Suppressor macrophage treated with lipopolysaccharide for 1 hour (primary cell): ENCODE measurements at regions not wholly inside any gene's neighbourhood (a gene's known extent, or its start where the extent isn't known, plus 50 kb on each side); places are given as distances from the start of the nearest gene placed in this dataset.
"Not testable (repeated sequence)": the region's sequence is repeated elsewhere in the genome, so short reads cannot be mapped to it uniquely, and the experiment has no call there.

ENCODE experiments used
- DNase-seq, 3 donors: peaks; one replicate each; pipeline ENCODE4 v3.0.0-alpha.2; 2020 to 2022

DNA sequence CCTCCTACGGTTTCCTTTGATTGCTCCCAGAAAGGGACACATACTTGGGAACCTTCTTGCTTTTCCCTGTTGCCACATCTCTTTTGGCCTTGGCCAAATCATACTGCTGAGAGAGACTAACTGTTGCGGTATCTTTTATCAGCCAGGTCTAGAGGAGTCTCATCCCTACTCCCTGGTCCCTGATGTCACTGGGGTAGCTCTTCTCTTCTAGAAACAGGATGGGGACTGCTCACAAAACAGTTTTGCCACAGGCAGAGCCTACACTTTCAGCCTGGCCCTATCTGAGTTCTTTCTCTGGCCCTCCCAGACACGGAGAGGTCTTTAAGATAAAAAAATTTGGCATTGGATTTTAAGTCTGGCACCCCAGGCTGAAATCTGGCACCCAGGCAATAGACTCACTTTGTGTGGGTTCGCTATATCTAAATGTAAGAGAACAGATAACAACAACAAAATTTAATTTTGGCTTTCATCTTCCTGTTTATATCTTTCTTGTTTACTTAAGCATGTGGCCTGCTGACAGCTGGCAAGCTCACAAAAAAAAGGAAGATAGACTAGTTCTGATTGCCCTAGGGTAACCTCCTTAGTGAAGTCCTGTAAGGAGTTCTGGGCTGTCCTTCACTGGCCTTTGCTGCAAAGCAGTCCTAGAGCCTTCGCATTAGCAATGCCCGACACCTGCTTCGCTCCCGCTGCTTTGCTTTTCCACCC lies 228.3 kb upstream of the NPVF start:
- DNase-seq = peak in 1 of 3 donors; percentile 23

DNA sequence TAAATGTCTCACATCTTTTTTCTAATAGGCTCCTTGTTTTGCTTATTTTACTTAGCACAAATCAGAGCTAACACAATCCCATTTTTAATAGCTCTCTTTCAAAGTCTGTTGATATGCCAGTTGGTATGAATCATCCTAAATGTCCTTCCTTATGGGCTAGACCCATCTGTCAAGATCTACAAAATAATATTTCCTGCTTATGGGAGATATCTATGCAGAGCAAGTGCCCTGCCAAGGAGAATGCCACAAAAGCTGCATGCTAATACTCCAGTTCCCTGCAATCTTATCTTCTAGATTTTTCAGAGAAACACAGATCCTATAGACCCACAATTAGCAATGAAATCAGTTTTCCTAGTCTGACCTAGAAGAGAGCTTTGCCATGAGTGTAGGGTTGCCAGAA lies 230.8 kb upstream of the NPVF start:
- no peak for DNase-seq

DNA sequence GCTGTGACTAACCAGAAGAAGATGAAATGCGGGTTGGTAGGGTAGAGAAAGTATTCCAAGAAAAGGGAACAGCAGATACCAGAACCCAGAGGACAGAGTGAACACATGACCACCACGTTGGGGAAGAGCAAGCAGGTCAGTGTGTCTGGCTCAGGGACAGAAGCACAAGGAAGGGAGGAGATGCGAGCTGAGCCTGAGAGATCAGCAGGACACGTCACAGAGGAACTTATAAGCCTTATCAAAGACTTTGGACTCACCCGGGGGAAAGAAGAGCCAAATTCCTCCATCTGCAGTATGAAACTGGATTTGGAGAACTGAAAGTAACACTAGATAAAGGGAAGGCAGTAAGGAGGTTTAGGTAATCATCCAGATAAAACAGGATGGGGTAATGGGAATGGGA lies 232.1 kb upstream of the NPVF start:
- peak in 2 of 3 donors; percentile 24 to 31 for DNase-seq

DNA sequence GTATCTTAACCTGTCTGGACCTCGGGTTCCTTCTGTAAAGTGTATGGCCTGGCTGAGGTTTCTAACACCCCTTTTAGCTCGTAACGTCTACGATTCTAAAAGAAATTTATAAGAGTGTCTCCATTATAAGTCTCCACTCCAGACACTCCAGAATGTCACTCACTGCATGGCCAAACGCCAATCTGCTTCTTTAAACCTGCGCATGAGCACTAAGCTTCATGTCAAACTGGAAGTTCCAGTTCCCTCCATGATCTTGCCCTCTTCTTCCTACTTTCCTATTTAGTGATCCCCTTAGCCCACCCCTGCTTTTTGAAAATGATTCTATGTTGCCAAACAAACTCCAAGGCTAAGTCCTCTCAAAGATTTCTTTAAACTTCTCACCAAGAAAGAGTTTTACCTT lies 241.4 kb upstream of the NPVF start:
- DNase-seq = no peak

DNA sequence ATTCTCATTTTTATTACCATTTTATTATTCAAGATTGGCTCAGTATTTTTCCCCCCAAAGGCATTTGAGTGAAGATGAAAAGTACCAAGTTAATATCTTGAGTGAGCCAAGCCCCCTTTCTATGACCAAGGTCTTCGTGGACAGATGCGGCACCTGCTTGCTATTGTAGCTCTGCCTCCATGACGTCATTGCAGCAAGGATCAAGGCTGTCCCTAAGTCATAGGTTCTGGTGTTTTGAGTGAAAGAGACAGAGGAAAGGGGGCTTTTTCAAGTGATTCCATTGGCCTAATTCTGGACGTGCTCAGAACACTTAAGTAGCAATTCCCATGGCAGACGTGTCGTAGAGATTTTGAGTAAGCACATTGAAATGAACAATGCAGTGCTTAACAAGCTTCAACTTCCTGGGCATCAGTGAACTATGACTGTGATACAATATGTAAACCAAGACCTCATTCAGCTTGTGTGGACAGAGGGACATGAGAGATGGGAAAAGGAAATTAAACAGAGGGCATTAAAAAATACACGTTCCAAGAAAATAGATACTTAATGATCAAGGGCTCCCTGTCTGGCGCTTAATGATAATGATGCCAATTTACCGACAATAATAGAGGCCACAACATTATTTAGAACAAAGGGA lies 248.7 kb upstream of the NPVF start:
- no peak for DNase-seq

DNA sequence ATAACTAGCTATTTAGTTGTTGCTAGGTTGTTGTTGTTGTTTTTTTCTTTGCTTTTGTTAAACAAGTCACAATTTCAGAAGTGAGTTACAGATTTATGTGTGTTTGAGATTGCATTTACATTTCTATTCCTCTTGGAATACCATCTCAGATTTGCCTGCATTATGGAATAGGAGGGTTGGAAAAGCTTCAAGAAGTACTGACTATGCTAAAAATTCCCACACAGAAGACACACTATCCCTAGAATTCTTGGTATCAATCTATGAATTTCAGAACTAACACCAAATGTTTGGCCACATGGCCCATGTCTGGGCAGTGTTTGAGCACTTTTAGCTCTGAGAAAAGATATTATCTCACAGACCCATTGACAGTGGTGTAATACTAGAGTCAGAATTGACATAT lies 249.9 kb upstream of the NPVF start:
- DNase-seq = not testable (repeated sequence)

DNA sequence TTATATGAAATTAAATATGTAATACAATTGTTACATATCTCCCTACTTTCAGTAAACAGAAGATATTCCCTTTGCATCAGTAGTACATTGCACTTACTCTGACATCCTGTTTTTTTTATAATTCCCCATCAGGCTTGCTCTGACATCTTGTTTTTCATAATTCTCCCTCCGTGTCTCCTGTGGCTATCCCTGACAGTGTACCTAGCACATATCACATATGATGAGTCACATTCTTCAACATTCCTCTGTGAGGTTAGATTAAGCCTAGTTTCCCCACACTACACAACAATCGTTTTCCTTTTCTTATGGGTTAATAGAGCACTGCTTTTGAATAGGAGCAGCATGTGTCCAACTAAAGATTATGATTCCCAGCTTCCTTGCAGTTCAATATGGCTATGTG lies 250.6 kb upstream of the NPVF start:
- DNase-seq = no peak

DNA sequence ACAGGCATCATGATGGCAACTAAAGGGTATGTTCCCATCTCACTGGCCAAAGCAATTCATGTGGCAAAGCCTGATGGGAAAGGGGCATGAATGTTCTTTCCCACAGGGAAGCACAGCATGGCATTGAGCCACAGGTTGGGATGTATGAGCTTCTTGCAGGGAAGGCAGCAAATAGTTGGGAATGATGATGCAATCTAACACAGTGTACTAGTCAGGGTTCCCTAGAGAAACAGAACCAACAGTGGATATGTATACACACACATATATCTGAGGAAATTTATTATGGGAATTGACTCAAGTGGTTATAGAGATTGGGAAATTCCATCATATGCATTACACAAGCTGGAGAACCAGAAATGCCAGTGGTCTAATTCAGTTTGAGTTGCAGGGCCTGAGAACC lies 253.6 kb upstream of the NPVF start:
- no peak for DNase-seq

DNA sequence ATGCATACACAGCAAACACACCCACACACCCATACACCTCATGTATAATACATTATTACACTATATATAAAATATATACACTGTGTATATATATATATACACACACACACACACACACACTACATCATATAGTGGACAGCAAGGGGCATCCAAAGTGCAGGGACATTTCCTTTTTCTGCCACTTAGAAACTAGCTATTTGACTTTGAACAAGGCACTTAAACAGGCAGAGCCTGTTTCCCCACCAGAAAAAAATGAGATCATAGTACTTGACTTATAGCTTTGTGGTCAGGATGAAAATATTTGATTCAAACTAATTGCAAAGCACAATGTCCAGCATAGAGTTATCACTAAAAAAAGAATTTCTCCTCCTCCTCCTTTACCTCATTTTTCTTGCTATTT lies 254.3 kb upstream of the NPVF start:
- no peak for DNase-seq

DNA sequence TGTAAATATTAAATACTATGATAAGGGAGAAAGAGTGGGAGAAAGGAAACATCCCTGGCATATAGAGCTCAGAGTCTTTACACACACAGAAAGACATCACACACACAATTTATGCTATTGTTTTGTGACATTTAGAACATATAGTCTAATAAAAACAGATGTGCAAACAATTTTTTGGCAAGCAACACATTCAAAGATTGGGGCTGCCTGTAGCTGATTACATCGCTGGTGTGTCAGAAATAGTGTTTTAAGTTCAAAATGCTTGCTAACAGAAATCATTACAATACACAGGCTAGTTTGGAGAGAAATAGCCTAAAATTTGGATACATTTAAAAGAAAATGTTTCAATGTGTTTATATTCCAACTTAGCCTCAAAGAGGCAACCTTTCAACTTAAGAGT lies 256.7 kb upstream of the NPVF start:
- DNase-seq = no peak

DNA sequence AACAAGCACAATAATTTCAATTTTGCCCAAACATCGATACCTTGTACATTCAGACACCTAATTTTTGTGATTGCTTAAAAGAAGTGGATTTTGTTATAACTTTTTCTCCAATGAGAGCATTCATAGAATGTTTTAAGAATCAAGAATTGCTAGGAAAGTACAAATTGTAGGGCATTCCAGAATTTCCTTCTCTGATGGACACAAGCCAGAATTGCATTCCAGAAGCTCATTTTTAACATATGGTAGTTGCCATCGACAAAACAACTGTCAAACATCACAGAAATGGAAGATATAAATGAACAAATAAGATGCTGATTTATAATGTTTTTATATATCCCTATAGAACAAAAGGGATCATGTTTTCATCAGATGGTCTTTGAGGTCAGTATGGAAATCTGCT lies 258.4 kb upstream of the NPVF start:
- DNase-seq = no peak

DNA sequence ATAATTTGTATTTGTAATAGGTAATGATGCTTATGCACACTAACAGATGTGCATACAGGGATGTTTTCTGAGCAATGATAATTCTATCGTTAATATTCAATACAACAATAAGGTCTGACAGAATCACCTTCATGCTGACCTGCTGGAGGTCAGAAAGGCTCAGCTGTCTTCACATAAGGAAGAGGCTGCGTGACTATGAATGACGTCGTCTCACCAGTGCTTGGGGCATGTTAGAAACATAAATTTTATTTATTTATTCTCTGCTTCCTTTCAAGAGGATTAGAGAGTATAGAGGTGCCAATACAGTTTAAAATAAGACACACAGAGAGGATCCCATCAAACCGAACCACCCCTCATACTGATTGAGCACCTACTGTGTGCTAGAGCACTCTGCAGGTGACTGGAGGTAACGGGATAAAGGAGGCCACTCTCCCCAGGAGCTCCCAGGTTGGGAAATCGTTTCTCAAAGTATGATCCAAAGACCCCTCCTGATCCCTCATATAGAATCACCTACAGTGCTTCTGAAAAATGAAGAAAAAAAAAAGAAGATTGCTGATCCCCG lies 265.6 kb upstream of the NPVF start:
- no peak for DNase-seq

DNA sequence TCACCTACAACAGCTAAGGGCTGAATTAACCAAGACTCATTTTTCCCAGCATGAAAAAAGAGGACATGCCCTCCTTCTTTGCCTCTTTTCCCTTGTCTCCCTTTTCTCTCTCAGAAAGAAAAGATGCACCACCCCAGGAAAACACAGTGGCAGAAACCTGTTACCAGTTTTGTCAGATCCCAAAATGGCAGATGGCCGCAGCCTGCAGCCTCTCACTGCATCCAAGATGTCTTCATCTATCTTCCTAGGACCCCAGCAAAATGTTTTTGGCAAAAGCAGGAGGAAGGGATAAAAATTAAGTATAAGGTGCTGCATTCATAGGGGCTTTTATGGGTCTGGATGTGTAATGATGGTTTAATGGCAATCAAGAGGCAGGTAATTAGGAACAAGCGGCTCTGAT lies 266.6 kb upstream of the NPVF start:
- DNase-seq = no peak

DNA sequence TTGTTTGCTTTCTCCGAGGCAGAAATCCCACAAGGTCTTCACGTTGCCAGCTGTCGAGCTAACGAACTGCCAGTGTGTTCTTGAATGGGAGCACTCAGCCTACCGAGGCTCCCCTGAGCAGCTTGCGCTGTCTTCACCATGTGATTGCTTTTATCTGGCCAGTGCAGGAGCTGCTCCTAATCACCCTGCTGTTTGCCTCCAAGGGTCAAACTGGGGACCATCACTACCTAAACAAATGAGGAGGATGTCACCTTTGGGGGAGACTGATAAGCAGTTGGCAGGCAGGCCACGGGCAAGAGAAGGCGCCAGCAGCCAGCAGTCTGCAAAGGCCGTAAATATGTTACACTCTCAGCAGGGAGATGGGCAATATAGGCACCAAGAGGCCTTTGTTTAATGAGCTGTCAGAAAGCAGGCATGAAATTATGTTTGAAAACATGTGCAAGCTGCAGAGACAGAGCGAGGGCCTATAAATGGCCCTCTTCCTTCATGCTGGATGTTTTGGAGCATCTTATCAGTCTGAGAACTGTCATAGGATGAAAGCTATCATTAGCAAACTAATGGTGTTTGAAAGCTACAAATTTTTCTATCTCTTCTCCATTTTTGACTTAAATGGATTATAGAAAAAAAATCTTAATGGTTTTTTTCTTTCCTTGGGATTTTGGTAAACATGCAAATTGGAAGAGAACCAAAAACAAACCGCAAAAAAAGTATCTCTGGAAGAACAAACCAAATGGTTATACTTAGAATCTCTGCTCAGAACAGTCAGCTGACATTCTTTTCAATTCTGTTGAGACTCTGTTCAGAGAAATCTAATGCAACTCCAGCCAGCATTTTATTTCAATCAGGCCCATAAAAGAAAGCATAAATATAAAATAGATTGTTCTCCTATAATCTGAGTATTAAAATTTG lies 267.3 kb upstream of the NPVF start:
- no peak for DNase-seq

DNA sequence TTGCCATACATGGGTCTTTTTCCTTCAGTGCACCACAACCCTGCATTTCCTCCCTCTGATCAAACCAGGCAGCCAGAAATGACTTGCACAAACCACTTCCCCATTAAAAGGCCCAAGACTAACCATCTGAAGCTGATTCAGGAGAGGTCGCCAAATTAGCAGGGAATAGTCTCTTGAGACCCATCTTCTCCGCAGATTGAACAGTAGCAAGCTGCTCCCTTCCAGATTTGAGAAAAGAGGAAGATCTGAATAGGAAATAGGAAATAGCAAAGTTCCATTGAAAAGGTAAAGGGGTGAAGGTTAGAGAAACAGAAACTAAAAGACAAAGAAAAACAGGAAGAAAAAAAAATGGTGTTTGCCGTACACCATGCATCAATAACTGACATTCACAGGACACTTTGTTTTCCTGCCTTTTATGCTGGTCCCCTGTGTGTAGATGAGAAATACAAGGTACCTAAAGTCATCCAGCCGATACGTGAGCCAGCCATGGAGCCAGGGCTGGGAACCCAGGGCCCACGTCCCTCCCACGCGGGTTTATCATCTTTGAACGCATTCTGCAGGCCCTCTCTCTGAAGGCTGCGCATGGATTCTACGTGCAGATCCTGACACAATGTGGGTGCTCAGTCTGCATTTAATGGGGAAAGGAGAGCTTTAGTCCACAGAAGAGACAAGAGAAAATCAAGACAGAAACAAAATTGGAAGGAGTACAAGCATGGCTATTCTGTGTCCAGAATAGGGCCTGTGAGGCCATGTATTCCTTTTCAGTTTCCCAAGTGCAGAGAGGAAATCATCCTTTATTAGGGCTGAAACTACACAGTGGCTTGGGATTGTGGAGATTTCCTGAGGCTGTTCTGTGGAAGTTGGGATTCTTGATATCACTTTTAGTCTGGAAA lies 268.4 kb upstream of the NPVF start:
- DNase-seq = peak; percentile 37 to 57 (median 50)

DNA sequence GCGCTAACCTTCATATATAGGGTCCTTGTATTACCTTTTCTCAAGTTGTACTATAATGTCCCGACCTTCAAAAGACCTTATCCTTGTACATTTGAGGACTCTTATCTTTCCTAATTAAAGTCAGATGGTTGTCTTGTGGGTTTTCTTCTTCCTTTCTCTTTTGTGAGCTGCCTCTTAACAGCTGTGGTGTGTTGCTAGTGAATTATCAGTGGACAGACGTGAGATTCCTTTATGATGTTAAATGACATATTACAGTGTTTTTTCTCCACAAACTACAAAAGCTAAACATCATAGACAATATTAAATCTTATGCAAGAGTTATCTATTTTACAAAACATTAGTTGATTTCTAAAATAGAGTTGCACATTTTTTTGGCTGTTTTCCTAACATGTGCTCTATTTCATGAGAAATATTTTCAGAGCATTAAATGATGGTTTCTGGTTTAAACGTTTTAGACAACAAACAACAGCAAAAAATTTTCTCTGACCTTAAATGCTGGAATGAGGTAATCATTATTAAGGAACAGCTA lies 272.2 kb upstream of the NPVF start:
- no peak for DNase-seq

DNA sequence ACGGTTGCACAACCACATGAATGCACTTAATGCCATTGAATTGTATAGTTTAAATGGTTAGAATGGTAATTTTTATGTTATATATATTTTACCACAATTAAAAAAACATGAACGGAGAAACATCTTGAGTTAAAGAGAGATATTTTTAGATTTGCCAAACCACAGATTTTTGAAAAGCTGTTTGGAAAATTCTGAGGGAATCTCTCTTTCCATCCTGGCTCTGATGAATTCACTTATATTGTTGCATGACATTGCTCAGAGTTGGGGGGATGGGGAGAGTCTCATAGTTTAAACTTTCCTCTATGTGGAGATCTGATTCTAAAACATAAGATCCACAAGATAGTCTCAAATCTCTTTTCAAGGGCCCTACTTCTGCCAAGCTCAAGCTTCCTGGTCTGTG lies 275.0 kb upstream of the NPVF start:
- no peak for DNase-seq

DNA sequence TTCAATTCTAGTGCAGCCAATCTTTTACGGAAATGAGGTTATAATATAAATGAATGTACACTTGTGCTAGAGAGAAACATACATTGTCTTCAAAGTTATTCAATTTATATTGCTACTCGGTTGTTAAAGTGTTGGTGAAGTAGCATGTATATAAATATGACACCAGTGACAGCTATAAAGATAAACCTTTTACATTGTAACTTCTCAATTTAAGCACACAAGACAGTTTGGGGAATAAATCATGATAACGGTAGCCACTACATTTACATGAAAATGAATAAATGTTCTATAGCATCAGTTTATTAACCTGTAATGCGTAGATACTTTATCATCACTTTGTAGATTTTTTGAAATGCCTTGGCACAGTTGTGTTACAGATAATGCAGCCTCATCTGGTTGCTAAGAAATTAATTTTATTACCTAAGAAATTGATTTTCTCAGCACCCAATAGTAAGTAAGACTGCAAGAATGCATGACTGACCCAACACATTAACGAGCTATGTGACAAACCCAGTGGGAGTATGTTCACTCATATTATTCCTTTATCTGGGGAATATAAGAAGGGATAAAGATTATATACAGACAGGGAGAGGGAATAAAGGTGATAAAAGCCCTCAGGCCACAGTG lies 283.9 kb upstream of the NPVF start:
- DNase-seq = no peak

DNA sequence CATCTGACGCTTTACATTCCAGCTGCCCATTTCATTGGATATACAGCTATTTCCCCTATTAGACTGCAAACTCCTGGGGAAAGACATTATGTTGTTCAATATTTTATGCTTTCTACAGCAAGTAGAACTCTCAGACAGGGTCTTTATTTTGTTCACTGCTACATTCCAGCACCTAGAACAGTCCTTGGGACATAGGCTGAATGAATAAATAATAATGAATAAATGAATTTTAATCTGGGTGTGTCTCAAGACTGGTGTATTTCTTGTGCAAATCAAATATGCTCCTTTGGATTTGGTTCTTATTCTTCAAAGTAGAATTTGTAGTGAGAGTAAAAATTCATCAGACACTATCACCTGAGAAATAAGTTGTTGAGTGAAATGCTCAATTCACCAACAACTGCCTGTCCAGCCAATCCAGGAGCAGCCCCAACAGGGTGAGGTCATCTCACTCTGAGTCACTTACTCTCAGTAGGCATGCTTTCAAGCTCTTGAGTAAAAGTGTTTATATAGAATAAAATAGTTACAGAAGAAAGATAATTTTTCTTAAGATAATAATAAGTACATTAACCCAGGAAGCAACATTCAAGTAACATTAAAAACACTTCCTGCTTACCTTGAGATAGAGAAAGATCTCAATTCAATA lies 287.5 kb upstream of the NPVF start:
- DNase-seq = peak in 1 of 3 donors; percentile 4

DNA sequence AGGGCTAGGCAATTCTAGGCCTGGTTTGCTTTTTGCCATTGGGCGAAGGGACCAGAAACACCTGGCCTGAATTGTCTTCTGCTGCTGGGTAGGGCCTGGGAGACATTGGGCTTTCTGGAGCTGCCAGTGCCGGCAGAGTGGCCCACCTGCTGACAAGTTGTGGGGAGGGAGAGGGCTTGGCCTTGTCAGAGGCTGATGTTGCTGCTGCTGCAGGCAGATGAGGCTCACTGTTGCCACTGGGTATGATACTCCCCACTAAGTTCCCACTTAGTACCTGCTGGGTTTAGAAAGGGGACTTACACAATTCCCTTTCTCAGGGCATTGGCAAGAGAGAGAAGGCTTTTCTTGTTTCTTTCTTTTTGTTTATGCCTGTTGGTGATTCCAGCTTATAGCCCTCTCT lies 289.6 kb upstream of the NPVF start:
- DNase-seq = no peak

DNA sequence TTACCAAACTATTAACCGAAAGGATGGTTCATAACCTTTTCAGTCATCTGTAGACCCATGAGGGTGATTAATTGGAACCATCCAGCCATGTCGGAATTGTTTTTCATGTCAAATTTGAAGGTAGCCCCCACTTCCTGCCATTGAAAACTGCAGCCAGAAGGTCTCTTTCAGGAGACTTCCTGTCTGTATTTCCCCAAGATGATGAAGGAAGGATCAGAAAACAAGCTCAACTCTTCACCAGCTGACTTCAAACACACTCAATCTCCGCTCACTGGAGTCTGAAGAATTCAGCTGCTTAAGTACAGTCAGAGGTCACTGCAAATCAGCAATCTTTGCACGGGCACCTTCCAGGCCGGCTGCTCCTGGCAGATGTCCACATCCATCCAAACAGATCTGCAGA lies 291.7 kb upstream of the NPVF start:
- DNase-seq = no peak
